ENCODE measurements at regions not wholly inside any gene's neighbourhood (a gene's known extent, or its start where the extent isn't known, plus 50 kb on each side); places are given as distances from the start of the nearest gene placed in this dataset.

- TF ChIP-seq CTCF (IDR thresholded peaks at IDR 0.05; ENCODE audit: insufficient read depth, low read depth, low read length) (no peak), EZH2 (IDR thresholded peaks at IDR 0.05; ENCODE audit: insufficient read depth, low read length) (no peak)
Observed at GRCh38 chr22:27273436-27273835, 528.1 kb downstream of the MN1 start.

Measured in astrocyte (in vitro differentiated cells and primary cell).